ENCODE measurements at regions not wholly inside any gene's neighbourhood (a gene's known extent, or its start where the extent isn't known, plus 50 kb on each side); places are given as distances from the start of the nearest gene placed in this dataset.

DNA sequence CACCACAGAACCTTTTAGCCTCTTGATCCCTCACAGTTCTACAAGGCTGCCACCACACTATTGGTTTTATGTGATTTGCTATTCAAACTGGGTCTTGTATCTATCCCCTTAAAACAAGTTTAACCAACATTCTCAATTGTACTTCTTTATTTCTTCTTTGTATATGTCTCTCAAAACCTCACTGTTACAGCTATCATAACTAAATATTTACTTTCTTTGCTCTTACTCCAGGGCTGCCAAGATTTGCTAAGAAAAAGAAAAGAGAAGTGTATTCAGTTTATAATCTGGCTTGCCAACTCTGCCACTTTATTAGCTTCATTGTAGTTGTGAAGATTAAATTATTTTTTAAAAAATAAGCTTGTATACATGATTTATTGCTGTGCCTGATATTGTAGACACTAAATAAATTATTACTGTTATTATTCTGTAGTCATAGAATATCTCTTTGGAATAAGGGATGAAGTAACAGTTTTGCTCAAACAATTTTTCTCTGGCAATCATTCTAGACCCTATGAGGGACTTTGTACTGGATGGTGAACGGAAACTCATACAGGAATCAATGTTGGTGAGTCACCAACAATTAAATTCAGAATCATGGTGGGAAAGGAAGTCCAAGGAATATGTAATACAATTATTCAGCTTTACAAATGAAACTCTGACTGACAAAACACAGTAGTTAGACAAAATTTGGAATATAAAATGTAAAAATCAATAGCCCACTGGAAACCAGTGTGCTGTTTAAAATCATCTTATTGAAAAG is 127.1 kb upstream of the DCAF8L1 start:
- FAIRE-seq, result peak; percentile 66
- ATAC-seq, result peak in 3 of 4 donors; percentile 58 to 76 (median 70)
- no peak for DNase-seq
- H3K4me3 ChIP-seq, result no peak overlapping the region
- intact Hi-C loops (cut with DNase I), result no loop called here
- H3K27ac ChIP-seq, result no peak overlapping the region
- peaks cover 0 to 9% (median 3%) of the 10 kb centered on the region in 4 donors for H3K27me3 ChIP-seq
- 6 to 9% methylated on average over 1 of the region's 1 CpG for WGBS, 2 donors
- no peaks in the 10 kb centered on the region for H3K36me3 ChIP-seq
- peaks cover 0 to 4% (median 3%) of the 10 kb centered on the region in 3 donors for H3K4me1 ChIP-seq
- H3K9me3 ChIP-seq, result no peaks in the 10 kb centered on the region
- TF ChIP-seq, protein P1, sequence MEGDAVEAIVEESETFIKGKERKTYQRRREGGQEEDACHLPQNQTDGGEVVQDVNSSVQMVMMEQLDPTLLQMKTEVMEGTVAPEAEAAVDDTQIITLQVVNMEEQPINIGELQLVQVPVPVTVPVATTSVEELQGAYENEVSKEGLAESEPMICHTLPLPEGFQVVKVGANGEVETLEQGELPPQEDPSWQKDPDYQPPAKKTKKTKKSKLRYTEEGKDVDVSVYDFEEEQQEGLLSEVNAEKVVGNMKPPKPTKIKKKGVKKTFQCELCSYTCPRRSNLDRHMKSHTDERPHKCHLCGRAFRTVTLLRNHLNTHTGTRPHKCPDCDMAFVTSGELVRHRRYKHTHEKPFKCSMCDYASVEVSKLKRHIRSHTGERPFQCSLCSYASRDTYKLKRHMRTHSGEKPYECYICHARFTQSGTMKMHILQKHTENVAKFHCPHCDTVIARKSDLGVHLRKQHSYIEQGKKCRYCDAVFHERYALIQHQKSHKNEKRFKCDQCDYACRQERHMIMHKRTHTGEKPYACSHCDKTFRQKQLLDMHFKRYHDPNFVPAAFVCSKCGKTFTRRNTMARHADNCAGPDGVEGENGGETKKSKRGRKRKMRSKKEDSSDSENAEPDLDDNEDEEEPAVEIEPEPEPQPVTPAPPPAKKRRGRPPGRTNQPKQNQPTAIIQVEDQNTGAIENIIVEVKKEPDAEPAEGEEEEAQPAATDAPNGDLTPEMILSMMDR (IDR thresholded peaks at IDR 0.05), result no peak

DNA sequence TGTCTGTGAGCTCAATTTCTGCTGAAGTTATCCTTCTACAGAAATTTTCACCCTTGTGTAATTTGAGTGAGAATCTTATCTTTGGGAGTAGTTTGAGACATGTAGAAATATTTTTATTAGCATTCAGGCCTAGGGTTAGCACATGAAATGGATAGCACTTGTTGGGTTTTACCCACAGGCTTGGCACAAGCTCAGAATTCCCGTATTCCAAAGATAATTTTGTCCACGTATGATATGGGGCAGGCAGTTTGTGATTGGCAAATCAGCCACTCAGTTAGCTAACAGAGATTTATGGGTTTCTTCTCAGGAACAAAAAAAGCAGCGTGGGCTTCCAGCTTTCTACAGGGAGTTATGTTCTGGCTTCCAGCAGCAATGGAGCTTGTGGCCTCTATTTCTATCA is 117.9 kb upstream of the DCAF8L1 start:
- intact Hi-C loops (cut with DNase I), result no loop called here
- Histone ChIP-seq H3K4me1 (no peaks in the 10 kb centered on the region), H3K27me3 (no peaks in the 10 kb centered on the region), H3K36me3 (no peaks in the 10 kb centered on the region), H3K27ac (no peak overlapping the region), H3K9me3 (no peaks in the 10 kb centered on the region), H3K4me3 (no peak overlapping the region)
- FAIRE-seq (no peak), ATAC-seq (no peak), DNase-seq (no peak)
- TF ChIP-seq, protein P1 (IDR thresholded peaks at IDR 0.05), result no peak
- 21 to 38% methylated on average over 3 of the region's 3 CpGs for WGBS, 2 donors

DNA sequence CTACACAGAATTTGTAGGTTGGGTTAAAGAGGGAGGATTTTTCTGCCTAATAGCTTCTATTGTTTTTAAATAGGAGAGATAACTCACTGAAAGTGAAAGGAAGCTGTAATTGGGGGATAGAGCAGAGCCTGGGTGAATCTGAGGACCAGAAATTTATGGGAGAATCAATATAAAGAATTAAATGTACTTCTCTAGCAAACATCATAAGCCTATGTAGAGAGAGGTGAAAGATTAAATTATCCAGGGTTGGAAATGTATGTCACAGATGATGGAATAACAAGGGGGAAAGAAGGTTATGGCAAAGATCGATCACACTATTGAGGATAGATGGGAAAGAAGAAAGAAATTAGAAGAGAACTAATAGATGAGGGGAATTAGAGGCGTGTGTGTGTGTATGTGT is 104.4 kb upstream of the DCAF8L1 start:
- no peaks in the 10 kb centered on the region for H3K36me3 ChIP-seq
- H3K9me3 ChIP-seq, result no peaks in the 10 kb centered on the region
- DNase-seq (no peak), ATAC-seq (no peak), FAIRE-seq (no peak)
- 50 to 61% methylated on average over 2 of the region's 2 CpGs for WGBS, 2 donors
- no peaks in the 10 kb centered on the region for H3K27me3 ChIP-seq
- H3K27ac ChIP-seq, result no peak overlapping the region
- TF ChIP-seq, protein P1 (IDR thresholded peaks at IDR 0.05), result no peak
- no peak overlapping the region for H3K4me3 ChIP-seq
- intact Hi-C loops (cut with DNase I), result no loop called here
- no peaks in the 10 kb centered on the region for H3K4me1 ChIP-seq

DNA sequence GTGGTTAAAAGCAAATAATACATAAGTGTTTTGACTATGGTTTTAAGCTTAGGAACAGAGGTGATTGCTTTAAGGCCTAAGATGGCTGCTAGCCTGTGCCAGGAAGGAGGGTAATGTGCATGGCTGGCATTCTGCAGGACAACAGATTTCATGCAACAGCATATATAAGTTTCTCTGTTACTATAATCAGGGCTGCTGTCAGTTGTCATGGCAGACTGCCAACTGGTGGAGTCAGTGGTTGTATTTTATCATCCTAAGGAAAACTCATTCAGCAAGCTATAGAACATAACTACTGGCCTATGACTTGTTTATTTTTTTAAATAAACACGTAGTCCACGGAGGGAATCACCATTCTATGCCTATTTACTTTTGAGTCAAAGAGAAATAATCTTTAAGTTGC is 77.7 kb upstream of the DCAF8L1 start:
- Histone ChIP-seq H3K27ac (no peak overlapping the region), H3K4me3 (no peak overlapping the region), H3K27me3 (peaks cover 0 to 3% (median 0%) of the 10 kb centered on the region in 4 donors), H3K4me1 (no peaks in the 10 kb centered on the region), H3K9me3 (peaks cover 0 to 10% (median 0%) of the 10 kb centered on the region in 4 donors), H3K36me3 (no peaks in the 10 kb centered on the region)
- 11% methylated on average over 2 of the region's 2 CpGs for WGBS, 2 donors
- DNase-seq, result no peak
- ATAC-seq, result no peak
- no peak for FAIRE-seq
- TF ChIP-seq, protein P1 (IDR thresholded peaks at IDR 0.05), result no peak
- intact Hi-C loops (cut with DNase I), result no loop called here

DNA sequence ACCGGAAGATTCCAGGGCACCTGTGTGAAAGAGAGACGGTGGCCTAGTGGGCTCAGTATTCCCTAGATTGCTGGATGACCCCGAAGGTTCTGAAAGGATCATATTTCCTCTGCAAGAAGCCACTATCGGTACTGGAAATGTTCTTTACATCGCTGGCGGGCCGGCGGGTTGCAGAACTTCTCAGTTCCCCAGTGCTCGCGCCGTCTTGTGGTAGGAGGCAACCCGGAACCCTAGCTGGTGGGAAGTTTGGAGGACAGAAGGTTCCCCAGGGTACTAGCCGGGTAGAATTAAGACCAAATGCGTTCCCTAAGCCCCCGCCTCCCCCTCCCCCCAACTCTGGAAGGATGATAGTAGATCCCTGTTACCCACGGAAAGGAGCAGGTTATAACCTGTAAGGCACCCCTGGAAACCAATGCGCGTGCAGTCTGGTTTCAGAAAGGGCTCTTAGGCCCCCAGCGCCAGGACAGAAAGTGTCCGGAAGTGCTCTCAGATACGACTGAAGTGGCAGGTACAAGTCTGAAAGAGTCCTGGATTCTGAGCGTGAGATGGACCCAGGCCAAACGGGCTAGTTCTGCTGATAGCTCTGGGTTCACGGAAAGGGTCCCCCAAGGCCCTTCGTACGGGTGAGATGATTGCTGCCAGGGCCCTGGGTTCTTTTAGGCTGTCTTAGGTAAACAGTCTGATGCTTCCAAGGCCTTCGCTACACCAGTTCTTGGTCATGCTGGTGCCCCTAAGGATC is 61.7 kb upstream of the DCAF8L1 start:
- Histone ChIP-seq H3K27me3 (no peaks in the 10 kb centered on the region), H3K4me3 (no peak overlapping the region), H3K36me3 (no peaks in the 10 kb centered on the region), H3K9me3 (no peaks in the 10 kb centered on the region), H3K27ac (no peak overlapping the region), H3K4me1 (no peaks in the 10 kb centered on the region)
- intact Hi-C loops (cut with DNase I), result no loop called here
- WGBS, 2 donors, result 78 to 89% methylated on average over 27 of the region's 27 CpGs
- TF ChIP-seq, protein P1 (IDR thresholded peaks at IDR 0.05), result no peak
- FAIRE-seq (no peak), DNase-seq (no peak), ATAC-seq (no peak)
